Hepatocyte (in vitro differentiated cells): ENCODE measurements at regions not wholly inside any gene's neighbourhood (a gene's known extent, or its start where the extent isn't known, plus 50 kb on each side); places are given as distances from the start of the nearest gene placed in this dataset.

ENCODE experiments used
- DNase-seq: peaks from one replicate; pipeline ENCODE4 v3.0.0-alpha.2; 2016; ENCODE audit warnings: low spot score
- H2AFZ ChIP-seq: fragments of 200-600 bp; sonication (generic); 2 replicates; pipeline ENCODE4 v1.6.0; 2016; ENCODE audit warnings: antibody characterized with exemption, mild to moderate bottlenecking
- H3K27ac ChIP-seq: fragments of 200-600 bp; sonication (generic); 2 replicates; pipeline ENCODE4 v1.5.1; 2016; ENCODE audit warnings: mild to moderate bottlenecking
- H3K27me3 ChIP-seq: fragments of 200-600 bp; sonication (generic); 2 replicates; pipeline ENCODE4 v1.6.1; 2016
- H3K36me3 ChIP-seq: fragments of 200-600 bp; sonication (generic); replicated peaks from 2 replicates; pipeline ENCODE4 v1.5.1; 2016; ENCODE audit warnings: low read depth; ENCODE audit not compliant: insufficient read depth
- H3K4me1 ChIP-seq: fragments of 200-600 bp; sonication (generic); 2 replicates; pipeline ENCODE4 v1.5.1; 2016; ENCODE audit warnings: mild to moderate bottlenecking, moderate library complexity; ENCODE audit not compliant: insufficient read depth
- H3K4me2 ChIP-seq: fragments of 200-600 bp; sonication (generic); 2 replicates; pipeline ENCODE4 v1.6.0; 2016
- H3K4me3 ChIP-seq: fragments of 200-600 bp; sonication (generic); 2 replicates; pipeline ENCODE4 v1.5.1; 2016; ENCODE audit warnings: mild to moderate bottlenecking
- H3K79me2 ChIP-seq: fragments of 200-600 bp; sonication (generic); 2 replicates; pipeline ENCODE4 v1.6.0; 2017; ENCODE audit warnings: mild to moderate bottlenecking
- H3K9me2 ChIP-seq: fragments of 200-600 bp; sonication (generic); replicated peaks from 2 replicates; pipeline ENCODE4 v1.6.0; 2017; ENCODE audit warnings: mild to moderate bottlenecking; ENCODE audit not compliant: insufficient read depth
- H3K9me3 ChIP-seq: fragments of 200-600 bp; sonication (generic); 2 replicates; pipeline ENCODE4 v1.5.1; 2016; ENCODE audit warnings: low read depth, mild to moderate bottlenecking
- H4K20me1 ChIP-seq: fragments of 200-600 bp; sonication (generic); 2 replicates; pipeline ENCODE4 v1.6.0; 2016; ENCODE audit warnings: mild to moderate bottlenecking; ENCODE audit not compliant: insufficient read depth, poor library complexity, severe bottlenecking
- CTCF ChIP-seq: fragments of 200-600 bp; sonication (generic); IDR thresholded peaks from 2 replicates; pipeline ENCODE4 v1.5.1; 2016; ENCODE audit warnings: antibody characterized with exemption, mild to moderate bottlenecking; ENCODE audit not compliant: poor library complexity
- EZH2 ChIP-seq: fragments of 200-600 bp; sonication (generic); IDR thresholded peaks from 2 replicates; pipeline ENCODE4 v1.6.1; 2016; ENCODE audit warnings: antibody characterized with exemption, mild to moderate bottlenecking, borderline replicate concordance
- EZH2phosphoT487 ChIP-seq: fragments of 200-600 bp; sonication (generic); IDR thresholded peaks from one replicate; pipeline ENCODE4 v1.6.1; 2018; ENCODE audit warnings: antibody characterized with exemption, mild to moderate bottlenecking, low read depth, moderate library complexity; ENCODE audit not compliant: unreplicated experiment, severe bottlenecking
- WGBS: methylation state at CpG from one replicate; pipeline ENCODE4 v1.1.6; 2016; ENCODE audit warnings: low lambda C conversion rate; ENCODE audit errors: missing lambda C conversion rate; 5-methylcytosine and 5-hydroxymethylcytosine counted together

- no peaks in the 10 kb centered on the region for H3K9me2 ChIP-seq
- TF ChIP-seq CTCF (no peak), EZH2phosphoT487 (no peak), EZH2 (no peak)
- no peak for DNase-seq
- H4K20me1 ChIP-seq: no peaks in the 10 kb centered on the region
- WGBS: 84% methylated on average over 8 of the region's 8 CpGs
- H3K4me2 ChIP-seq: no peak overlapping the region
- H3K27ac ChIP-seq: peak overlapping the region; percentile 63
- H3K36me3 ChIP-seq: no peaks in the 10 kb centered on the region
- no peak overlapping the region for H3K4me3 ChIP-seq
- no peak overlapping the region for H2AFZ ChIP-seq
- H3K79me2 ChIP-seq: no peaks in the 10 kb centered on the region
- H3K4me1 ChIP-seq: peaks cover 13% of the 10 kb centered on the region
- H3K27me3 ChIP-seq: no peaks in the 10 kb centered on the region
- no peaks in the 10 kb centered on the region for H3K9me3 ChIP-seq
Measured at GRCh38 chr1:5345556-5345955, 646.7 kb downstream of the NPHP4 start.

- Histone ChIP-seq H3K4me3 (no peak overlapping the region), H2AFZ (no peak overlapping the region), H3K27ac (no peak overlapping the region), H3K79me2 (no peaks in the 10 kb centered on the region), H3K9me2 (no peaks in the 10 kb centered on the region), H3K27me3 (no peaks in the 10 kb centered on the region), H3K4me1 (peaks cover 13% of the 10 kb centered on the region), H3K4me2 (no peak overlapping the region), H4K20me1 (no peaks in the 10 kb centered on the region), H3K36me3 (no peaks in the 10 kb centered on the region), H3K9me3 (no peaks in the 10 kb centered on the region)
- 85% methylated on average over 10 of the region's 10 CpGs for WGBS
- no peak for DNase-seq
- no peak for TF ChIP-seq CTCF
- TF ChIP-seq EZH2phosphoT487: no peak
Measured at GRCh38 chr1:5343256-5344020, 648.8 kb downstream of the NPHP4 start.

- Histone ChIP-seq H4K20me1 (no peaks in the 10 kb centered on the region), H3K36me3 (no peaks in the 10 kb centered on the region), H3K4me1 (peaks cover 13% of the 10 kb centered on the region), H3K9me3 (no peaks in the 10 kb centered on the region), H3K27ac (no peak overlapping the region), H3K4me3 (no peak overlapping the region), H3K79me2 (no peaks in the 10 kb centered on the region), H3K9me2 (no peaks in the 10 kb centered on the region), H3K27me3 (no peaks in the 10 kb centered on the region), H3K4me2 (no peak overlapping the region), H2AFZ (no peak overlapping the region)
- DNase-seq: no peak
- no peak for TF ChIP-seq EZH2phosphoT487
- no peak for TF ChIP-seq CTCF
- TF ChIP-seq EZH2: no peak
- 90% methylated on average over 11 of the region's 11 CpGs for WGBS
Measured at GRCh38 chr1:5342830-5343229, 649.4 kb downstream of the NPHP4 start.
